ENCODE measurements at regions not wholly inside any gene's neighbourhood (a gene's known extent, or its start where the extent isn't known, plus 50 kb on each side); places are given as distances from the start of the nearest gene placed in this dataset.
A peak's percentile ranks its signal among the peaks of the same experiment; 100 is the strongest.

DNA sequence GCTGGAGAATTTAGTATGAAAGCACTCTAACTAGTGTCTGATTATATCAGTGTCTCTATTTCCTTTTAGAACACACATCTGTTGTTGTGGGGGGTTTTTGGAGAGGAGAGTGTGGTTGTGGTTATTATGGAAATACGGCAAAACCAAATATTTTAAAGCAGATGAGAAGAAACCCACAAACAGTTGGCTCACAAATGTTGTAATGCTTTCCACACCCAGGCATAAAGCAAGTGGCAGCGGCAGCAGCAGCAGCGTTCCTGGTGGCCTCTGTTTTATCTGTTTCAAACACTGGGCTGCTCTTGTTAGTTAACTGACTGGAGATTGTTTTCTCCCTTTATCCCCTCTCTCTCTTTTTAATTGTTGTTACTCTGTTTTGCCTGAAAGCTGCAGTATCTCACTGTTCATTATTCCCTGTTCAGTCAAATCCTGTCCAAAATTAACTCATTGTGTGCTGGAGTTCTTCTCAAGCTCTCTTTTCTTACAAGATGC, 1045.5 kb upstream of the NR2F2 start:
- no peak overlapping the region for H2AFZ ChIP-seq (ENCODE audit: low read length)
- peak overlapping the region; percentile 41 for H3K4me3 ChIP-seq (ENCODE audit: low read length, poor library complexity, severe bottlenecking)
- TF ChIP-seq, protein P1, sequence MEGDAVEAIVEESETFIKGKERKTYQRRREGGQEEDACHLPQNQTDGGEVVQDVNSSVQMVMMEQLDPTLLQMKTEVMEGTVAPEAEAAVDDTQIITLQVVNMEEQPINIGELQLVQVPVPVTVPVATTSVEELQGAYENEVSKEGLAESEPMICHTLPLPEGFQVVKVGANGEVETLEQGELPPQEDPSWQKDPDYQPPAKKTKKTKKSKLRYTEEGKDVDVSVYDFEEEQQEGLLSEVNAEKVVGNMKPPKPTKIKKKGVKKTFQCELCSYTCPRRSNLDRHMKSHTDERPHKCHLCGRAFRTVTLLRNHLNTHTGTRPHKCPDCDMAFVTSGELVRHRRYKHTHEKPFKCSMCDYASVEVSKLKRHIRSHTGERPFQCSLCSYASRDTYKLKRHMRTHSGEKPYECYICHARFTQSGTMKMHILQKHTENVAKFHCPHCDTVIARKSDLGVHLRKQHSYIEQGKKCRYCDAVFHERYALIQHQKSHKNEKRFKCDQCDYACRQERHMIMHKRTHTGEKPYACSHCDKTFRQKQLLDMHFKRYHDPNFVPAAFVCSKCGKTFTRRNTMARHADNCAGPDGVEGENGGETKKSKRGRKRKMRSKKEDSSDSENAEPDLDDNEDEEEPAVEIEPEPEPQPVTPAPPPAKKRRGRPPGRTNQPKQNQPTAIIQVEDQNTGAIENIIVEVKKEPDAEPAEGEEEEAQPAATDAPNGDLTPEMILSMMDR (conservative IDR thresholded peaks at IDR 0.05; ENCODE audit: low read length) = peak; percentile 66
- 0 out of 2 replicates have a peak, but pooled peaks have one; percentile 56 for TF ChIP-seq EZH2phosphoT487 (IDR thresholded peaks at IDR 0.05; ENCODE audit: borderline replicate concordance)
- no peaks in the 10 kb centered on the region for H3K9me2 ChIP-seq (replicated peaks; ENCODE audit: low read depth, low read length)
- H3K4me1 ChIP-seq (ENCODE audit: insufficient read depth, low read length, poor library complexity, severe bottlenecking) = peaks cover 55% of the 10 kb centered on the region
- no peaks in the 10 kb centered on the region for H3K9me3 ChIP-seq (ENCODE audit: insufficient read depth, low read depth, low read length)
- H3K27me3 ChIP-seq (ENCODE audit: insufficient read depth, low read length, poor library complexity, severe bottlenecking) = no peaks in the 10 kb centered on the region
- H3F3A ChIP-seq (ENCODE audit: low read depth) = peaks cover 11% of the 10 kb centered on the region
- no peaks in the 10 kb centered on the region for H3K79me2 ChIP-seq (ENCODE audit: insufficient read depth, low read length)
- peak overlapping the region; percentile 62 for H3K4me2 ChIP-seq (ENCODE audit: low read depth, low read length, poor library complexity, severe bottlenecking)
- no peaks in the 10 kb centered on the region for H3K36me3 ChIP-seq (ENCODE audit: insufficient read depth, low read length)
- H4K20me1 ChIP-seq (ENCODE audit: insufficient read depth, low read length, poor library complexity, severe bottlenecking) = no peaks in the 10 kb centered on the region
- H3K9ac ChIP-seq (ENCODE audit: low read depth, low read length, poor library complexity, severe bottlenecking) = peak overlapping the region; percentile 40

DNA sequence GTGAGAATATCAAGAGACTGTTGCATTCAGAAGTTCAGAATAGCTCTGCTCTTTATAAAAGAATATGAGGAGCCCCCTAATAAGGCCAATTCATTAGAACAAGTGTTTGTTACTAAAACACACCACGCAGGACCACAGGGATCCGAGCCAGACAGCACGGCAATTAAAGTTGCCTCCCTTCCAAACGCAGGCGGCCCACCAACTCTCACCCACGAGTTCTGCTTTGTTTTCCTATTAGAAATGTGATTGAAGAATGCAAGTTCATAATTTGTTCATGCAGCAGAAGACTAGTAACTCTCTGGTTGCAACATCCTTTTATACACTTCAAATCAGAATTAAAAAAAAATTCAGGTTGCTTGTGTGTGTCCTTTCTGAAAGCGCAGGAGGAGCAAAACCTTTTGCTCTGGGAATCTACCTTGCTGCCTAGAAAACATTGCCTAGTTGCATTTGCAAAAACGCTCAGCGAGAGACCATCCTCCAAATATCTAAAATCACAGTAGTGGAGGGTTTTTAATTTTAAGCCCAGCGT, 1044.1 kb upstream of the NR2F2 start:
- Histone ChIP-seq H2AFZ (ENCODE audit: low read length) (no peak overlapping the region), H3K36me3 (ENCODE audit: insufficient read depth, low read length) (no peaks in the 10 kb centered on the region), H4K20me1 (ENCODE audit: insufficient read depth, low read length, poor library complexity, severe bottlenecking) (no peaks in the 10 kb centered on the region)

DNA sequence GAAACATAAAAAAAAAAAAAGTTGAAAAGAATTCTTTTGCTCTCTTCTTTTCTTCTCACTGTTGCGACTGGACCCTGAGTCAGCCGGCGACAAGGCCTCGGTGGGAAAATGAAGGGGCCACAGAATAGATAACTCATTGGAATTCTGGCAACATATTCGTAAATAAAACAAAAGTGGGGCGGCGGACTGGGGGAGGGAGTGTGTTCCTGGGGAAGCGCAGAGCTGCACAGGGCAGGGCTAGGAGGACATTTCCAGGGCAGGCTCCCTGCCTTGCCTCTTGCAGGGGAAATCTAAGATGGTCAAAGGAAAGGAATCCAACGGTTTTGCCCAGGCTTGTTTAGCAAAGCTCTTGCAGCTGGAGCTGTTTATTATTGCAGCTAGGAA, 1042.8 kb upstream of the NR2F2 start:
- Histone ChIP-seq H3K9ac (ENCODE audit: low read depth, low read length, poor library complexity, severe bottlenecking) (no peak overlapping the region), H4K20me1 (ENCODE audit: insufficient read depth, low read length, poor library complexity, severe bottlenecking) (no peaks in the 10 kb centered on the region), H2AFZ (ENCODE audit: low read length) (no peak overlapping the region), H3F3A (ENCODE audit: low read depth) (peaks cover 11% of the 10 kb centered on the region), H3K4me2 (ENCODE audit: low read depth, low read length, poor library complexity, severe bottlenecking) (no peak overlapping the region), H3K27me3 (ENCODE audit: insufficient read depth, low read length, poor library complexity, severe bottlenecking) (no peaks in the 10 kb centered on the region), H3K4me1 (ENCODE audit: insufficient read depth, low read length, poor library complexity, severe bottlenecking) (peaks cover 52% of the 10 kb centered on the region), H3K36me3 (ENCODE audit: insufficient read depth, low read length) (no peaks in the 10 kb centered on the region), H3K4me3 (ENCODE audit: low read length, poor library complexity, severe bottlenecking) (no peak overlapping the region), H3K9me2 (replicated peaks; ENCODE audit: low read depth, low read length) (no peaks in the 10 kb centered on the region), H3K79me2 (ENCODE audit: insufficient read depth, low read length) (no peaks in the 10 kb centered on the region), H3K9me3 (ENCODE audit: insufficient read depth, low read depth, low read length) (no peaks in the 10 kb centered on the region)
- TF ChIP-seq EZH2phosphoT487 (IDR thresholded peaks at IDR 0.05; ENCODE audit: borderline replicate concordance) = no peak
- TF ChIP-seq, protein P1 (conservative IDR thresholded peaks at IDR 0.05; ENCODE audit: low read length) = no peak

More for the DNA sequence above, 1044.1 kb upstream of the NR2F2 start:
- H3K27me3 ChIP-seq (ENCODE audit: insufficient read depth, low read length, poor library complexity, severe bottlenecking) = no peaks in the 10 kb centered on the region
- TF ChIP-seq, protein P1 (conservative IDR thresholded peaks at IDR 0.05; ENCODE audit: low read length) = no peak
- TF ChIP-seq EZH2phosphoT487 (IDR thresholded peaks at IDR 0.05; ENCODE audit: borderline replicate concordance) = no peak
- no peak overlapping the region for H3K4me3 ChIP-seq (ENCODE audit: low read length, poor library complexity, severe bottlenecking)
- no peaks in the 10 kb centered on the region for H3K9me2 ChIP-seq (replicated peaks; ENCODE audit: low read depth, low read length)
- peak overlapping the region; percentile 40 for H3K9ac ChIP-seq (ENCODE audit: low read depth, low read length, poor library complexity, severe bottlenecking)
- peak overlapping the region; percentile 62 for H3K4me2 ChIP-seq (ENCODE audit: low read depth, low read length, poor library complexity, severe bottlenecking)
- no peaks in the 10 kb centered on the region for H3K9me3 ChIP-seq (ENCODE audit: insufficient read depth, low read depth, low read length)
- no peaks in the 10 kb centered on the region for H3K79me2 ChIP-seq (ENCODE audit: insufficient read depth, low read length)
- H3K4me1 ChIP-seq (ENCODE audit: insufficient read depth, low read length, poor library complexity, severe bottlenecking) = peaks cover 64% of the 10 kb centered on the region
- H3F3A ChIP-seq (ENCODE audit: low read depth) = peaks cover 11% of the 10 kb centered on the region
